Ishikawa (cell line): ENCODE measurements at regions not wholly inside any gene's neighbourhood (a gene's known extent, or its start where the extent isn't known, plus 50 kb on each side); places are given as distances from the start of the nearest gene placed in this dataset.

Experiments
- CEBPB ChIP-seq: IDR thresholded peaks from 2 replicates; pipeline ENCODE4 v1.6.1; 2012
- CREB1 ChIP-seq: IDR thresholded peaks from 2 replicates; pipeline ENCODE4 v1.6.1; 2012; ENCODE audit warnings: low read depth
- EGR1 ChIP-seq: IDR thresholded peaks from 2 replicates; pipeline ENCODE4 v1.6.1; 2012
- EP300 ChIP-seq: IDR thresholded peaks from 2 replicates; pipeline ENCODE4 v1.6.1; 2012; ENCODE audit warnings: borderline replicate concordance
- FOXM1 ChIP-seq: IDR thresholded peaks from 2 replicates; pipeline ENCODE4 v1.6.1; 2012; ENCODE audit warnings: low read depth, borderline replicate concordance
- MAX ChIP-seq: IDR thresholded peaks from 2 replicates; pipeline ENCODE4 v1.6.1; 2012
- NFIC ChIP-seq: IDR thresholded peaks from 2 replicates; pipeline ENCODE4 v1.6.1; 2012
- RAD21 ChIP-seq: IDR thresholded peaks from 2 replicates; pipeline ENCODE4 v1.6.1; 2012; ENCODE audit warnings: low read depth
- REST ChIP-seq: IDR thresholded peaks from 2 replicates; pipeline ENCODE4 v1.6.1; 2012; ENCODE audit warnings: low read depth, mild to moderate bottlenecking
- TAF1 ChIP-seq: IDR thresholded peaks from 2 replicates; pipeline ENCODE4 v1.6.1; 2012; ENCODE audit warnings: low read depth, mild to moderate bottlenecking
- TCF12 ChIP-seq: IDR thresholded peaks from 2 replicates; pipeline ENCODE4 v1.6.1; 2012; ENCODE audit warnings: low read depth
- TEAD4 ChIP-seq: IDR thresholded peaks from 2 replicates; pipeline ENCODE4 v1.6.1; 2012
- USF1 ChIP-seq: IDR thresholded peaks from 2 replicates; pipeline ENCODE4 v1.6.1; 2012
- YY1 ChIP-seq: IDR thresholded peaks from 2 replicates; pipeline ENCODE4 v1.6.1; 2012; ENCODE audit warnings: low read depth
- ZBTB7A ChIP-seq: IDR thresholded peaks from 2 replicates; pipeline ENCODE4 v1.6.1; 2012; ENCODE audit warnings: low read depth

GRCh38 chr6:14934013-14934412 lies 311.9 kb upstream of the JARID2 start:
- TF ChIP-seq USF1 = no peak
- TF ChIP-seq REST = no peak
- TF ChIP-seq CREB1 = no peak
- TF ChIP-seq YY1 = no peak
- no peak for TF ChIP-seq FOXM1
- no peak for TF ChIP-seq TEAD4
- TF ChIP-seq MAX = no peak
- no peak for TF ChIP-seq CEBPB
- TF ChIP-seq EGR1 = no peak
- no peak for TF ChIP-seq ZBTB7A
- no peak for TF ChIP-seq RAD21
- TF ChIP-seq EP300 = no peak
- no peak for TF ChIP-seq NFIC

GRCh38 chr6:14934844-14935243 lies 311.0 kb upstream of the JARID2 start:
- TF ChIP-seq RAD21 (no peak), MAX (no peak), EP300 (no peak), YY1 (no peak)

GRCh38 chr6:14936861-14937260 lies 309.0 kb upstream of the JARID2 start:
- no peak for TF ChIP-seq EGR1
- no peak for TF ChIP-seq CEBPB
- no peak for TF ChIP-seq NFIC
- TF ChIP-seq ZBTB7A = no peak
- no peak for TF ChIP-seq USF1
- no peak for TF ChIP-seq EP300
- TF ChIP-seq RAD21 = no peak
- TF ChIP-seq REST = no peak
- no peak for TF ChIP-seq YY1
- TF ChIP-seq MAX = no peak
- TF ChIP-seq CREB1 = no peak
- no peak for TF ChIP-seq FOXM1
- TF ChIP-seq TEAD4 = no peak
- TF ChIP-seq TAF1 = no peak
- no peak for TF ChIP-seq TCF12

- TF ChIP-seq YY1 (no peak), USF1 (no peak), EGR1 (no peak), TAF1 (no peak), REST (no peak), TEAD4 (no peak), FOXM1 (no peak), EP300 (no peak), CEBPB (no peak), RAD21 (no peak), CREB1 (no peak)
These were observed 302.8 kb upstream of the JARID2 start for GRCh38 chr6:14943116-14943515.
